ENCODE measurements at regions not wholly inside any gene's neighbourhood (a gene's known extent, or its start where the extent isn't known, plus 50 kb on each side); places are given as distances from the start of the nearest gene placed in this dataset.
A peak's percentile ranks its signal among the peaks of the same experiment; 100 is the strongest.

- DNase-seq (ENCODE audit: low read depth): no peak
These were observed 138.7 kb upstream of the BACH2 start for GRCh38 chr6:90435207-90435899.

GRCh38 chr6:90434094-90434493, 137.5 kb upstream of the BACH2 start:
- no peak for DNase-seq (ENCODE audit: low read depth)

- DNase-seq (ENCODE audit: low read depth): no peak
These were observed 136.3 kb upstream of the BACH2 start for GRCh38 chr6:90432937-90433336.

- DNase-seq (ENCODE audit: low read depth): no peak
These were observed 135.6 kb upstream of the BACH2 start for GRCh38 chr6:90432041-90432775.

GRCh38 chr6:90431576-90431975, 134.9 kb upstream of the BACH2 start:
- no peak for DNase-seq (ENCODE audit: low read depth)

- peak; percentile 4 for DNase-seq (ENCODE audit: low read depth)
These were observed 133.1 kb upstream of the BACH2 start for GRCh38 chr6:90429713-90430112.

GRCh38 chr6:90428514-90428913, 131.9 kb upstream of the BACH2 start:
- no peak for DNase-seq (ENCODE audit: low read depth)

GRCh38 chr6:90425161-90425641, 128.6 kb upstream of the BACH2 start:
- no peak for DNase-seq (ENCODE audit: low read depth)

DNA sequence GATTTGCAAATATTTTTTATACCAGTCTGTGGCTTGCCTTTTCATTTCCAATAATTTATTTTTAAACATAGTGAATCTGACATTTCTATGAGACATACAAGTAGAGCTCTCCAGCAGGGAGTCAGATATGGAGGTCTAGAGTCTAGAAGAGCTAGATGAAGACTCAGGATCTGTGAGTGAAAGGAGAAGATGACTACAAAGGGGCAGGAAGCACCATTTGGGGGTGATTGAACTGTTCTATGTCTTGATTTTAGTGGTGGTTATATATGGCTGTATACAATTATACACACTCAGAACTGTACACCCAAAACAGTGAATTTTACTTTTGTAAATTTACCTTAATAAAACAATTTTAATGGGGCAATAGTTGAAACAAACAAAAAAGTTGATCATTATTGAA, 127.9 kb upstream of the BACH2 start:
- no peak for DNase-seq (ENCODE audit: low read depth)

- DNase-seq (ENCODE audit: low read depth): no peak
These were observed 125.0 kb upstream of the BACH2 start for GRCh38 chr6:90421666-90422065.

DNA sequence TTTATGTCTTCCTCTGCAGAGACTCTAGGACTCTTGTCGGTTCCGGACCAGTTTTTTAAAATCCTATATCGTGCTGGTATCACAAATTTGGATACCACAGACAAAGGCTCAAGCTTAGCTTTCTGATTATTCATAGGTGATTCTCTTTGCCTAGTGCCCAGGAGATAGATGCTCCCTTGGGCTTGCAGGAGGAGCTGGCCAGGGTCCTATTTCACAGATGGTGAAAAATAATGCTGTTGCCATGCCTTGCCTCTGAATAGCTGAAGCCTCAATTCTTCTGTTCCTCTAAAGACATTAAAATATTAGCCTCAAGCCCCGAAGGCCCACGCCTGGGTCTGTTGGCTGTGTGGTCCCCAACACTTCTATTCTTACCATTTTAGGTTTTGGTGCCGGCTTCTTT, 123.9 kb upstream of the BACH2 start:
- no peak for DNase-seq (ENCODE audit: low read depth)

GRCh38 chr6:90417385-90417784, 120.7 kb upstream of the BACH2 start:
- DNase-seq (ENCODE audit: low read depth): no peak

GRCh38 chr6:90416322-90416721, 119.7 kb upstream of the BACH2 start:
- DNase-seq (ENCODE audit: low read depth): no peak

GRCh38 chr6:90415178-90415577, 118.5 kb upstream of the BACH2 start:
- DNase-seq (ENCODE audit: low read depth): no peak

- DNase-seq (ENCODE audit: low read depth): no peak
These were observed 117.7 kb upstream of the BACH2 start for GRCh38 chr6:90414352-90414751.

DNA sequence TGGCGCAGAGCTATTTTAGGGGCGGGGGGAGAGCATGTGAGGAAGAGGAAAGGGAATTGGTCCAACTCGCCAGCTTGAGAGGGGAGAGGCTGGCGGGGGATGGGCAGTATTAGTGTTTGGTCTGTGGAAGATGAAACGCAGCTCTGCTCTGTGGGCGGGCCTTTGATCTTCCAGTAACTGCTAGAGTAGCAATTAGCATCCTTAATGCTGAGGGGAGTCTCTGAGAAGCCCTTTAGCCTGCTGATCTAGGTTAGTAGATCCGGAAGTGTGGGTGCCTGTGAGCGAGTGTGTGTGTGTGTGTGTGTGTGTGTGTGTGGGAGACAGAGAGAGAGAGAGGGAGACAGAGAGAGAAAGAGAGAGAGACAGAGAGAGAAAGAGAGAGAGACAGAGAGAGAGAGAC, 117.2 kb upstream of the BACH2 start:
- peak; percentile 7 for DNase-seq (ENCODE audit: low read depth)

DNA sequence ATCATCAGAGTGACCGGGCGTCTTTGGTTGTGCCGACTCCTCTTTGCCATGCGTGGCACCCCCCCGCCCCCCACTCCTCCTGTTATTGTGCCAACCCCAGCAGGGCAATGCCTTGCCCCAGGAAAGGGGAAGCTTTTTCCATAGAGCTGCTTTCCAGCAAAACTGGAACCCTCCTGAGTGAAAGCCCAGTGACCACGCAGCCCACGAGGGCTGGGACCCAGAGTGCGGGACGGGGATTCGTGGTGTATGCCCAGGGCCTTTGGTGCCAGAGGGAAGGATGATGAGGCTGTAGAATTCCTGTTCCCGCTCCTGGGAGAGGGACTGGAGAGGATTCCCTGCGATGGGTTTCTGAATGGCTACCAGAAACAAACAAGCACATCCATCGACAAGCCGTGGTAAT, 116.8 kb upstream of the BACH2 start:
- DNase-seq (ENCODE audit: low read depth): no peak

DNA sequence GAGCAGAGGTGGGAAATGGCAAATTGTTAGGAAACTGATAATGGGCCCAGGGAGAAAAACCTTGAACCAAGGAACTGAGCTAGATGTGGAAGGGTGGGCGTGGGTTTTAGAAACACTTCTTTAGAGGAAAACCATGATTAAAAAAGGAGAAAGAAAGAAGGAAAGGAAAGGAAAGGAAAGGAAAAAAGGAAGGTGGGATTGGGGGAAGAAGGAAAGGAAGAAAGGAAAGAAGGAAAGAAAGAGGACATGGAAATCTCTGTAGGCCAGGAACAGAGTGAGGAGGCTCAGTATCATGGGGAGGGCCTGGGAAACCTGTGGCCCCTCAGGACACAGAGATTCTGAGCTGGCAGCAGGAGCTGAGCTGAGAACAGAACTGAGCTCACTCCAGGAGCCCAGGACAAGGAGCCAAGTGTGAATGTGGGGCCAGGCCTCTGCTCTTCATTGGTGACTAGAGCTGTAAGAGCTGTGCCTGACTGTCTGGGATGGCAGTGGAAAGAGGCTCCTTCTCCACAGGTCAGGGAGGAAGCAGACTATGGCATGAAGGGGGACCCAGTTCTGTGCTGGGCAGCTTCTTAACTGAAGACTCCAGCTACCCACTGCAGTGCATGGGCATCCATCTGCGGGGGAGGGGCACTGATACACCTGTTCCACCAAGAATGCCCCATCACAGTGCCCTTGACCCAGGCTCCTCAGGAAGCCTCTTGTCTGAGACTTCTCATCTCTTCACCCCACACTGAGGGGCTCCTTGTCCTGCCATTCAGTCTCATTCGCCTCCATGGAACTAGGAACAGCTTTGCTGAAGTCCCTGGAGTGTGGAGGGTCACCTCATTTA, 116.1 kb upstream of the BACH2 start:
- DNase-seq (ENCODE audit: low read depth): no peak

GRCh38 chr6:90411292-90411781, 114.7 kb upstream of the BACH2 start:
- DNase-seq (ENCODE audit: low read depth): no peak

DNA sequence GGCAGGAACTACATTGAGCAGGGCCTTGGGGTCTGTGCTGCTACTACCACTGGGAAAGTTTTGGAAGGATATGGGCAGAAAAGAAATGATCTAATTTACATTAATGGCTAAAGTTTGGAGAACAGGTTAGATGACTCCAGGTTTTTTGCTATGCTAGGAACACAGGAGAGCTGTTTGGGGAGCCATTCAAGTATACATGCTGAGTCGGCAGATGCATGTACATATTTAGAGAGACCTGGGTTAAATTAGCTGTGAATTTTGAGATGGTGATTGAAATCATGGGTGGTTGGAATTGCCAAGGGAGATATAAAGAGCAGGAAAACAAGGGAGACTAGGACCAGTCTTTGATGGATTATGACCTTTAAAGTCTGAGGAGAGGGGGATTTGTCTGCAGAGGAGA, 113.1 kb upstream of the BACH2 start:
- no peak for DNase-seq (ENCODE audit: low read depth)

DNA sequence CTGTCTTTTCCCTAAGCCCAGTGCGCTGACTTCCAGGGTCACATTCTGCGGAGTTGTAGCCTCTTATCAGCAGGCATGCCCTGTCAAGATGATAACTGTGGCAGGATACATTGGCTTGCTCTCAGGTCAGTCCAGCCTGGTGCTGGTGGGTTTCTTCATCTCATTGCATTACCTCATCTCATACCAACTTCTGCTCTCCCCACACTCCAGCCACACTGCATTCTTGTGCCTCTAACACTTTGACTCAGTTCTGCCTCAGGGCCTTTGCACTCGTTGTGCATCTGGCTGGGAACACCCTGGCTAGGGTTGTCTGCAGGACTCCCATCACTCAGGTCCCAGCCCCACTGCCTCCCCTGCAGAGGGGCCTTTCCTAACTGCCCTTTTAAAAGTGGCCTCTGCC, 110.3 kb upstream of the BACH2 start:
- DNase-seq (ENCODE audit: low read depth): no peak

GRCh38 chr6:90406142-90406794, 109.6 kb upstream of the BACH2 start:
- peak; percentile 24 for DNase-seq (ENCODE audit: low read depth)

All from LHCN-M2 (cell line).